GM18867 (cell line): ENCODE measurements at regions not wholly inside any gene's neighbourhood (a gene's known extent, or its start where the extent isn't known, plus 50 kb on each side); places are given as distances from the start of the nearest gene placed in this dataset.
"Not testable (repeated sequence)": the region's sequence is repeated elsewhere in the genome, so short reads cannot be mapped to it uniquely, and the experiment has no call there.

Experiments
- ATAC-seq: cut with Tn5 transposase; IDR thresholded peaks from one replicate; pipeline ENCODE4 v1.9.1; 2021; ENCODE audit warnings: mild to moderate bottlenecking, moderate library complexity; ENCODE audit not compliant: unreplicated experiment

DNA sequence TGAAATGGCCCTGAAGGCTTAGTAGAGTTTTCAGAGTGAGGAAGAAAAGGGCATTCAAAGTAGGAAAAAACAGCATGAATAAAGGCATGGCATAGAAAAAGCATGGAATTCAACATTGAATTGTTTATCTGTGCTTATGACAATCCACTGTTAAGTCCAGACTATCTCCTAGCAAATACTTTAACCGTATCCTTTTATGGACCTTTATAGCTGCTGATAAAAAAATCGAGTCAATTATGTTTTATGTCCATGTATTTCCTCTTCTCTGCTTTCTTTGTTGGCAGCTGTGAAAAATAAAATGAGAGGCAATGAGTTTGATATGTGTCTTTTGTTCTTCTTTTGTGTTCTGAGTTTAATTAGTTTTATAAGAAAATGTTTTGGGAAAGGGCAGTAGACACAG lies 70.4 kb downstream of the TDRD15 start:
- no peak for ATAC-seq

DNA sequence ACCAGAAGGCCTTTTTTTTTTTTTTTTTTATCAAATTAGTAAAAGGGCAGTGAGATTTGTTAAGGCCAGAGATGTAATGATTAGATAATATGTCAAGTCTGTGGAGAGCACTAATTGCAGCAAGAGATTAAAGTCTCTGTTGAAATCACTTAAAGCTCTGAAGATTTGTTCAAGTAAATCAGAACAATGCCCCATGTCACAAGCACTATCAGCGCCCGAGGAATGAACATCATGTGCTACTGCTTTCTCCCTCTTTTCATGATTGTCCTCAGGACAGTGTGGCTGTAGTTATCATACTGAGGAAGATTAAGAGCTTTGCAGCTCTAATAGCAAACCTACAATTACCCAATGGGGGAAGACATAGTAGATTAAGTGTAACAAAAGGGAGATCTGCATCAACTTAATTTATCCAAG lies 71.1 kb downstream of the TDRD15 start:
- no peak for ATAC-seq

DNA sequence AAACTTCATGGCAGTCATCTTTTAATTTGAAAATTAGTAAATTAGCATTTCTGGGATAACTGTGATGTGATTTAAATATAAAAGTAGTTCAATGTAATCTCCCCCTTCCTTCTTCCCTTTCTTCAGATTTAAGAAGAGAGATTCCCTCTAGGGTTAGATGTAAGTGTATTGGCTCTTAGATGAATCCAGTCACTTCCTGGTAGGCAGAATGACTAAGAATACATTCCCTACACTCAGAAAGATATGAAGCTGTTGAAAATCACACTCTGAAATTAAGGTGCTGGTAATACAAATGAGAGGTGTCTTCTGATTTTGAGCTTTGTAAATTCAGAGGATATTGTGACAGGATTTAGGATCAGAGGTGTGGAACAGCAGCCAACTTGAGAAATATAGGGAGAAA lies 71.6 kb downstream of the TDRD15 start:
- no peak for ATAC-seq

DNA sequence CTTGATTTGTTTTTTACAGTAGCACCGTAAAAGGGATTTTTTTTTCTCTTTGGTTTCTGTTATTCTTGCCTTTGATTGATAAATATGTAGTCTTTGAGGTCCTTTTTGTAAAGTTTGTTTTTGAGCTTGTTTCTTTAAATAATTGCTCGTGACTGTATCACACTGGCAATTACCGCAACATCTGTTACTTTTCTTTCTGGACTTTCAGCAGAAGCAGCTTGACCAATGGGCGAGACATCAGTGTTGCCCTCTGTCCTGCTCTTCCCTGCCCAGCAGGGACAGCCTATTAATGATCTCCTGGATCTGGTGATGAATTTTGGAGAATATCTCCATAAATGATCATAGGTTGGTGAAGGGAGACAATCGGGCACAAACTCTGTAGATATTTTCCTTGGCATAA lies 74.9 kb downstream of the TDRD15 start:
- no peak for ATAC-seq

DNA sequence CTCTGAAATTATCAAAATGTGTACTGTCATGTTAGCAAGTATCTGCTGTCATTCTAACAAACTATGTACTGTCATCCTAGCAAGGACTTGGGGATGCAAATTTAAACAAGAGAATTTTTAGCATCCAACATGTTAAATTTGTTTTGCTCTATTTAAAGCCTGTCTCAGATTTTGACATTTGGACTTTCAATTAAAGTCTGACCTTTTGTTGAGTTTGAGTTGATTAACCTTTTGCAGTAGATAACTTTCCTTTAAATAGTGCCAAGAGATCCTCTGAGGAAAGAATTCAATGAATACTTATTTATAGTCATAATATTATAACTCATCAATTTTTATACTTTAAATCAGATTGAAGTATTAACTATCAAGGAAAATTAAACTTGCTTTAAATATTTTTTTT lies 80.2 kb downstream of the TDRD15 start:
- no peak for ATAC-seq

DNA sequence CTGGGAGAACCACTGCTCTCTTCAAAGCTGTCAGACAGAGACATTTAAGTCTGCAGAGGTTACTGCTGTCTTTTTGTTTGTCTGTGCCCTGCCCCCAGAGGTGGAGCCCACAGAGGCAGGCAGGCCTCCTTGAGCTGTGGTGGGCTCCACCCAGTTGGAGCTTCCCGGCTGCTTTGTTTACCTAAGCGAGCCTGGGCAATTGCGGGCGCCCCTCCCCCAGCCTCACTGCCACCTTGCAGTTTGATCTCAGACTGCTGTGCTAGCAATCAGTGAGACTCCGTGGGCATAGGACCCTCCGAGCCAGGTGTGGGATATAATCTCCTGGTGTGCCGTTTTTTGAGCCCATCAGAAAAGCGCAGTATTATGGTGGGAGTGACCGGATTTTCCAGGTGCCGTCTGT lies 90.3 kb downstream of the TDRD15 start:
- ATAC-seq = not testable (repeated sequence)

DNA sequence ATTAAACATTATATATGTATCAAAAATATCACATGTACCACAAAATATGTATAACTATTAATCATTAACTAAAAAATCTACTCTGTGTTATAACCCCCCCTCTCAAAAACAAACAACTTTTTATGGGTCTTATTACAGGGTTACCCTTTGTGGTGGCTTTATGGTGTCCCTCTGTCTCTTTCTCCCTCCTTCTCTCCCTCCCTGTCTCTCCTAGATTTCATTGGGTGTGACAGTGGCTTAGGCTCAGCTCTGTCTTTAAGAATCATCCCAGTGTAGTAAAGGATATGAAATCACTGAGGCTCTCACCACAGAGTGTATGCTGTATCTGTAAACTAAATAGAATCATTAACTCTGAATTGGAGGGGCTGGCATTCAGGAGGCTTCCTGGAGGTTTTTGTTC lies 93.7 kb downstream of the TDRD15 start:
- no peak for ATAC-seq

DNA sequence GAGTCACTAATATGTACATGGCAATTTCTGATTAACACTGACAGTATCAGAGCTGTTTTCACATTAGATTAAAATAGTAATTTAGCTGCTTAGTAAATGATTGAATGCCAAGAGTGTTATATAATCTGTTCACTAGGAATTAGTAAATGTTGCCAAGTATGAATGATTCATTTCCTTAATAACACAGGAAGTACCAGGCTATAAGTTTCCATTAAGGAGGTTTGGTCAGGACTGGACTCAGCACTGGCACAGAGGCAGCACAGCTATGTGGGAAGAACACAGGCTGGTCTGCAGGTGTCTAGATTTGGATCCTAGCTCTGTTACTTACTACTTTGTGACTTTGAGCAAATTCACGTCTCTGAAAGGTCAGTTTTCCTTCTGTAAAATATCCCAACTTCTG lies 97.2 kb downstream of the TDRD15 start:
- ATAC-seq = no peak

DNA sequence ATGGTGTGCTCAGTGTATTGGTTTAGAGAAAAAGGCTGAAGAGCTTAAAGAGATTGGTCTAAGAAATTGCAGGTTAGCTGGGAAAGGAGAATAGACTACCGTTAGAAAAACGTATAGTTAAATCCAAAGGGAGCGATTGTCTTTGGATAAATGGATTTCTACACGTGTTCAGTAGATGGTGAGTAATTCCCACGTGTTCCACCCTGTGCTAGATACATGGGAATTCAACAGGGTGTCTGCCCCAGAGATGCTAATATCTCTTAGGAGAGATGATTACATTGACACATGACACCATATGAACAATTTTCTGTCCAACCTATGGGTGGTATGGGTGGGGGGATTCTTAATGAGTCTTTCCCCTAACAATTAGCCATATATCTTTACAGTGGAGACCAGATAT lies 99.8 kb downstream of the TDRD15 start:
- ATAC-seq = no peak

DNA sequence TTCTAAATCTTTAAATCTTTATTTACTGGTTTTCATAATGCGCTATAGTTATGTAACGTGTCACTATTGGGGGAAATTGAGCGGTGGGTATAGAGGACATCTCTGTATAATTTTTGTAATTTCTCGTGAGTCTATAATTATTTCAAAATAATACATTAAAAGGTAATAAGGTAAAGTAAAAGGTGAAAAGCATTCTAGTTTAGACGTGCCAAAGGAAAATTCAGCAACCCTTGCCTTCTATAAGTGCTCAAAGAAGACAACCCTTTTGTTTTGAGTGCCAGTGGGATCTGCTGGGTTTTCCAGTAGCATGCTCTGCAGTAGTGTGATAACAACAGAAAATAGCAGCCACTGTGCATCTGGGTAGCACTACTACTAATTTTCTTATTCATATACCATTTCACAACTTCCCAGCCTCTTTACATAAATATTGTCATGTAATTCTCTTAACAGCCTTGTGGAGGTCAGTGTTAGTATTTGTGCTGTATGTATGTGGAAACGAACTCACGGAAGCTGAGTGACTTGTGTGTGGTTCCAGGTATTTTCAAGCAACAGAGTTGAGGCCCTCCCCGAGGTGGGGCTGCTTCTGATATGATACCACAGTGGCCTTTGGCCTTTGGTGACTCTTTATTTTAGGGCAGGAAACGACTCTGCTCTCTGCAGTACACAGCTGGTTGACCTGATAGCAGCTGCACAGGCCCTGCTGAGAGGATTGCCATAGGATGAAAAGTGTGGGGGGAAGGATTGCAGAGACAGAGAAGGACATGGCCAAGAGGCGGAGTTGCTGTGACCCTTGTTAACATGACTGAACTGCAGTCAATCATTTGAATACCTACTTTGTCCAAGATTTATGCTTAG lies 104.5 kb downstream of the TDRD15 start:
- no peak for ATAC-seq

DNA sequence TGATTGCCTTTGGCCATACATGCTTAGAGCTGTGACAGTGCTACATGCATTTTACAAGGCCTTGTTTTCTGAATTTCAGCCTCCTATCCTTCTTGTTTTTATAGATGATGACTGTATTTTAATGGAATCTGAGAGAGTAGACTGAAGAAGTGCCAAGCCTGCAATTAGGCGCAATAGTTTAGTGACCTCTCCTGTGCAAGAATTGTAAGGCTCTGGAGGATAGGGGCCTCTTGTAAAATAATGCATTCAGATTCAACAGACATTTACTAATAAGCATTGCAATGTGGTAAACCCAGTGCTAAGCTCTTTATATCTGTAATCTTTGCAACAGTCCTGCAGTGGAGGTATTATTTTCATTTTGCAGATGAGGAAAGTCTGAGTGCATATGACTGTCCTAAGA lies 105.5 kb downstream of the TDRD15 start:
- no peak for ATAC-seq

DNA sequence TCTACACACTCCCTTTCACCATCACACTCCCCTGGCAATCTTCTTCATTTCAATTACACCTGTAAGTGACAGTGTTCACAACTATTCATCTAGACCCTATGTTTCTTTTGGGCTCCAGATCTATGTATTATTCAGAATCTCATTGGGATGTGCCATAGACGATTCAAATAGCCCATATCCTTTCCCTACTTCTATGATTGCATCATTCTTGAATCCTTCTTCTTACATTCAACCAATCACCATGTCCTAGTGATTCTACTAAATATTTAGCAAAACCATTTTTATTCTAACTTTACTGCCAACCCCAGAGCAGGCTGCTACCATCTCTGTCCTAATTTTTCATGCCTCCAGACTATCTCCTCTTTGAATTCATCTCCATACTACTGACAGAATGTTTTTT lies 106.4 kb downstream of the TDRD15 start:
- no peak for ATAC-seq

DNA sequence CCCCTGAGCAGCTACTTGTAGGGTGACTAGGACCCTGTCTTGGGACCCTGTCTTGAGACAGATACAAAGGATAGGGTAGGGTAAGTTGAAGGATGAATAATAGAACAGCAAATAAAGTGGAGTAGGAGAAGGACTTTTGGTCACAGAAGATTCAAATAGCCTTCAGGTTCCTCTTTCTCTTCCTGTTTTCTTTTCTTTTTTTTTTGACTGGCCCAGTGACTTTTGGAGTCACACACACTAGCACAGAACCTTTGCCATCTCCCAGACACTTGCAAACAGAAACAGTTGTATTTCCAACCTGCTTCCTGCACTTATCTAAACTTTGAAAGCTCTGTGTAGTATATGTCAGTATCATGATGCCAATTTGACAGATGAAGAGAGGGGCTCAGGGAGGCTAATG lies 108.2 kb downstream of the TDRD15 start:
- ATAC-seq = no peak

DNA sequence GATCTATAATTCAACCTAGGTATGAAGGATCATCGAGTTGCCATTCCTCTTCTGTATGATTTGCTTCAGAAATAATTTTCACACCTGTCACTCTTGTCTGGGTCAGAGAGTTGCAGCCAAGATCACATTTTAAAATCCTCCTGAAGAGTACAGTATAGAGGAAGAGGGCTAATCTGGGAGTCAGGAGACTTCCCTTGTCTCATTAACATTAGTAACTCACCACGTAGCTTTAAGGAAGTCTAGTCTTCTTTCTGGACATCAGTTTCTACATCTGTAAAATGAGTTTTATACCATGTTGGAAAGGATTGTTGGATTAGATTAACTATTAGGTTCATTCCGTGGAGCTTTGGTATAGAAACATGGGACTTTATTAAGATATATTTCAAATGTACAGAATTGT lies 109.4 kb downstream of the TDRD15 start:
- no peak for ATAC-seq

DNA sequence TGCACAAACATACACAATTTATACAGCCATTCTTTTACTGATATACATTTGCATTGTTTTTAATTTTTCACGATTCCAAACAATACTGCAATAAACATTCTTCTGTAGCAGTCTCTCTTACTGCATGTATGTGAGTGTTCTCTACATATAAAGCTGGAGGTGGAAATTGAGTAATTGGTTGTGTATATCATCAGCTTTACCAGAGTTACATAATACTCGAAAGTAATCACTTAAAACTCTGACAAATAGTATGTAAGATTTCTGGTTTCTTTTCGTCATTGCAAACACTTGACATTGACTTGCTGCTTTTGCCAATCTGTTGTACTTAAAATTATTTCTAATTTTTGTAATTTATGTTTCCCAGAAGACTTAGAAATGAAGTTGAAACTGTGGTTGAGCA lies 110.2 kb downstream of the TDRD15 start:
- ATAC-seq = no peak

DNA sequence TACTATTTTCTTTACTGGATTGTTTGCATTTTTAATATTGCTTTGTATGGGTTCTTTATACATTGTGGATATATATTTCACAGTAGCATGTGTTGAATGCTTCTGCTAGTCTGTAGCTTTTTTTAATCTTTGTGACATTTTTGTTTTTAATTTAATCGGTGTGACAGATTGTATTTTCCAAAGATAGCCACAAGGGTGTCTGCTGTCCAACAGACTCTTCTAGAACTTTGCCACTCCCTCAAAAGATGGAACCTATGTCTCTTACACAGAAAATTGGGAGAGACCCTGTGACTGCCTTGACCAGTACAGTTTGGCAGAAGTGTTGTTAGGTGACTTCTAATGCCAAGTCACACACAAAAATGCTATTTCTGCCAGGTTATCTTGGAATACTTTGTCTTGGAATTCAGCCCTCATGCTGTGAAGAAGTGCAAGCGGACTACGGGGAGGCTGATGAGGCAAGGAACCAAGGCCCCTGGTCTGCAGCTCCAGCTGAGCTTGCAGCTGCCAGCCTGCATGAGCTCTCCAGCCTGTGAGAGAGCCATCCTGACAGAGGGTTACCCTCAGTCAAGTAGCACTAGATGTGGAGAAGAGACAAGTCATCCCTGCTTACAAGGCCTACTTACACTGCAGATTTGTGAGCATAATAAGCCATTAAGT lies 110.8 kb downstream of the TDRD15 start:
- no peak for ATAC-seq

DNA sequence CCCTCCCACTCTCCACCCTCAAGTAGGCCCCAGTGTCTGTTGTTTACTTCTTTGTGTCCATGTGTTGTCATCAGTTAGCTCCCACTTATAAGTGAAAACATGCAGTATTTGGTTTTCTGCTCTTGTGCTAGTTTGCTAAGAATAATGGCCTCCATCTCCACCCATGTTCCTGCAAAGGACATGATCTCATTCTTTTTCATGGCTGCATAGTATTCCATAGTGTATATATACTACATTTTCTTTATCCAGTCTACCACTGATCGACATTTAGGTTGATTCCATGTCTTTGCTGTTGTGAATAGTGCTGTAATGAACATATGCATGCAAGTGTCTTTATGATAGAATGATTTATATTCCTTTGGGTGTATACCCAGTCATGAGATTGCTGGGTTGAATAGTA lies 116.0 kb downstream of the TDRD15 start:
- not testable (repeated sequence) for ATAC-seq

DNA sequence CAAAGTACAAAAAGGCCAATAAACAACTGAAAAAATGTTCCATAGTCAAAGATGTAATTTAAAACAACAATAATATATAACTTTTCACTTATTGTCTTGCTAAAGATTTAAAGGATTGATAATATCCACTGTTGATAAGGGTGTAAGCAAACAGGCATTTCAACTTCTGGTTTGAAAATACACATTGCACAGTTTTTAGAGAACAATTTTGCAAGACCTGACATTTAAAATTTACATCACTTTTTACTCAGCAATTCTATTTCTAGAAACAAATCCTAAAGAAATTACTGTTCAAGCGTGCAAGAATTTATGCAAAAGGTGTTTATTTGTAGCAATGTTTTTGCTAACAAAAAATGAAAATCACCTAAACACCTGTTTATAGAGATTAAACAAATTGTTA lies 120.4 kb downstream of the TDRD15 start:
- no peak for ATAC-seq

DNA sequence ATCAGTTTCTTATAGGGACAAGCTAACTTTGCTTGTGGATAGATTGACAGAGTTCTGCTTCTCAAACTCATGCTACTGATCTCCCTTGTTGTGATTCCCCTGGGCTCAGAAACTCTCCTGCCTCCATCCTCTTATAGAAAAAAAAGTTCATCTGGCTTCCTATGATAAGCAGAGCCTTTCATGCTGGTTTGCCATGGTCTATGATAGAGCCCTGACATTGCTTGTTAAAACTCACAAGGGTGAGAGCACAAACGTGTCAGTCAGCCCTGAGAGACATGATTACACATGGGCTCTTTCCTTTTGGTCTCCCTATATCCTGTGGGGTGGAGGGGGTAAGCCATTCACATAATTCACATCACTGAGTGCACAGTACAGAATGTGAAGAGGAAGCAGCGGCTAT lies 121.8 kb downstream of the TDRD15 start:
- no peak for ATAC-seq

DNA sequence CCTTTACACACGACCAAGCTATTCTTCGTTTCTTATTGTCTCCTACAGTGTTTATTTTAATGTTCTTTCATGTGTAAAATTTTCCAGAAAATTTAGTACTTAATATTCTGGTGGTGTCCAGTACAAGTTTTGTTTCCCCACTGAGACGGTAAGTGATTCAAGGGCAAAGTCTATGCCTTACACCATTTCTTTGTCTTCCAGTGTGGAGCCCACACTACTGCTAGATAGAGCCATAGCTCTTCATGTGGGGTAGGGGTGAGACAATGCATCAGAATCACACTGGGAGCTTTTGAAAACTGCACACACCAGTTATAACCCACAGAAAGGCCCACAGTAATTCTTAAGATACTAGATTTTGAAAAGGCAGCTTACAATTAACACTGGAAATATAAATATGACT lies 125.6 kb downstream of the TDRD15 start:
- ATAC-seq = no peak

DNA sequence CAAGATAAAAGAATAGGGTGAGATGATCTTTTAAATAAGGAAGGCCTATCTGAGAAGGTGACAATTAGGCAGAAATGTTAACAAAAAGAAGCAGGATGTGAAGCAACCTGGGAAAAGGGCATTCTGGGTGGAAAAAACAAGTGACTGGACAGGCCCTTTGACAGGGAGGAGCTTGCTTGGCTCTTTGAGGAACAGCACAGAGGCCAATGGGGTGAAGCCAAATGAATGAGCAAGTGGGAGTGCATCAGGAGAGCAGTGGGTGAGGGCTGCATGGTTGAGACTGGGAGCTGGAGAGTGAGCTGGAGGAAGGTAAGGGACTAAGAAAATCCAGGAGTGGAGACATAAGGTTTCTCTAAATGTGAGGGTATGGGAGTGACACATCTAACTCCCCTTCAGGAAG lies 126.9 kb downstream of the TDRD15 start:
- no peak for ATAC-seq

DNA sequence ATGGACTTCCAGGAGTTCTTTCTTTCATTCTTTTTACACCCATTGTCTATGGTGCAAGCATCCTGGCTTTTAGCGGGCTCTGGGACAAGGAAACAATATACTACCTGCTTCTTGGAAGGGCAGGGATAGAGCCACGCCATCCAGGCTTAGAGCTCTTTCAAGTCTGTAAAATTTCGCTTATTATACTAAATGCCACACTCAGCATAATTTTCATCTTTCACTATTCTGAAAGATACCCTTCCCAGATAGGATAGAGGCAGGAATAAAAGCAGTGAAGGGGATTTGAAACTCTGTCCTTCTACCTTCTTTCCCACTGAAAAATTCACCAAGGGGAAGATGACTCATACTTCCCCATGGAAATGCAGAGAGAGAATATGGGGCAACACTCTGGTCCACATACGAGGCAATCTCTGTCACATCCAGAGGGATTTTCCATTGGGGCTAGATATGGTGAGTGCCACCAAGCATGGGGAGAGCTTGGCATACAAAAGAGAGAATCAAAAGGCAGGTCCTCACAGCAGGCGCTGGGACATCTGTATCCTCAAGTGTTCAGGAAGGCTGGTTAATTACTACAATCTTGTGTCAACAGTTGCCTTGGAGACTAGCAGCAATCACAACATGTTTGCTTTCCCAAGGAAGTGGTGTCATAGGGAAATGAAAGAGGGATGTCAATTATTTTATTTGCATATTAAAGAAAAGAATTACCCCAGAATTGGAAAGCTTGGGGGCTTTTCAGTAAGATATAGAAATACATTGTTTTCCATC lies 127.6 kb downstream of the TDRD15 start:
- ATAC-seq = no peak
